ENCODE measurements at regions not wholly inside any gene's neighbourhood (a gene's known extent, or its start where the extent isn't known, plus 50 kb on each side); places are given as distances from the start of the nearest gene placed in this dataset.

DNA sequence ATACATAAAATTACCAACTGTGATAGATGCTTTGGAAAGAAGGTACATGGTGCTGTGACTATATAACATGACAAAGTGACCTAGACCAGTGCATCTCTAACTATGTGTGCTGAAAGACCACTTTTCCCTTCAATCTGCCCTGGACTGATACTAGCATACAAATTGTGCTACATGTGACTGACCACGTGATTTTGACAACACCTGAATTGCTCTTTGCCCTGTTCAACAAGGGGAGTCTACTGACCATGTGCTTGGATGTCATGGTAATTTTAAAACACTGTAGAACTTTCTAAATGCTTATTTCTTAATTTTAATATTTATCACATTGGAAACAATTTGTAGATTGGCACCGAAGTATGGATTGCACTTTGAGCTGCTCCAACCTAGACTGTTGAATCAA, 142.4 kb downstream of the CAND1 start:
- TF ChIP-seq POLR2AphosphoS5 (IDR thresholded peaks at IDR 0.05) = no peak
- no peak for TF ChIP-seq POLR2A (IDR thresholded peaks at IDR 0.05)
- TF ChIP-seq, protein P1, sequence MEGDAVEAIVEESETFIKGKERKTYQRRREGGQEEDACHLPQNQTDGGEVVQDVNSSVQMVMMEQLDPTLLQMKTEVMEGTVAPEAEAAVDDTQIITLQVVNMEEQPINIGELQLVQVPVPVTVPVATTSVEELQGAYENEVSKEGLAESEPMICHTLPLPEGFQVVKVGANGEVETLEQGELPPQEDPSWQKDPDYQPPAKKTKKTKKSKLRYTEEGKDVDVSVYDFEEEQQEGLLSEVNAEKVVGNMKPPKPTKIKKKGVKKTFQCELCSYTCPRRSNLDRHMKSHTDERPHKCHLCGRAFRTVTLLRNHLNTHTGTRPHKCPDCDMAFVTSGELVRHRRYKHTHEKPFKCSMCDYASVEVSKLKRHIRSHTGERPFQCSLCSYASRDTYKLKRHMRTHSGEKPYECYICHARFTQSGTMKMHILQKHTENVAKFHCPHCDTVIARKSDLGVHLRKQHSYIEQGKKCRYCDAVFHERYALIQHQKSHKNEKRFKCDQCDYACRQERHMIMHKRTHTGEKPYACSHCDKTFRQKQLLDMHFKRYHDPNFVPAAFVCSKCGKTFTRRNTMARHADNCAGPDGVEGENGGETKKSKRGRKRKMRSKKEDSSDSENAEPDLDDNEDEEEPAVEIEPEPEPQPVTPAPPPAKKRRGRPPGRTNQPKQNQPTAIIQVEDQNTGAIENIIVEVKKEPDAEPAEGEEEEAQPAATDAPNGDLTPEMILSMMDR (IDR thresholded peaks at IDR 0.05) = no peak
- no peak for TF ChIP-seq EP300 (IDR thresholded peaks at IDR 0.05; ENCODE audit: low read depth)

All from transverse colon (tissue), 4 donors.